GM19455 (cell line): ENCODE measurements at regions not wholly inside any gene's neighbourhood (a gene's known extent, or its start where the extent isn't known, plus 50 kb on each side); places are given as distances from the start of the nearest gene placed in this dataset.
"Not testable (repeated sequence)": the region's sequence is repeated elsewhere in the genome, so short reads cannot be mapped to it uniquely, and the experiment has no call there.

Experiments
- ATAC-seq: cut with Tn5 transposase; IDR thresholded peaks from one replicate; pipeline ENCODE4 v1.9.1; 2021; ENCODE audit not compliant: unreplicated experiment

GRCh38 chr6:71007298-71007697 lies 50.4 kb upstream of the B3GAT2 start:
- not testable (repeated sequence) for ATAC-seq

- no peak for ATAC-seq
Measured at GRCh38 chr6:71011871-71012371, 55.1 kb upstream of the B3GAT2 start.

GRCh38 chr6:71012866-71013469 lies 56.1 kb upstream of the B3GAT2 start:
- ATAC-seq = peak; percentile 85

GRCh38 chr6:71015392-71015791 lies 58.5 kb upstream of the B3GAT2 start:
- no peak for ATAC-seq

GRCh38 chr6:71028236-71028876 lies 71.5 kb upstream of the B3GAT2 start:
- ATAC-seq = no peak

- no peak for ATAC-seq
Measured at GRCh38 chr6:71028877-71029252, 72.0 kb upstream of the B3GAT2 start.

- ATAC-seq = no peak
Measured at GRCh38 chr6:71029555-71029954, 72.7 kb upstream of the B3GAT2 start.

GRCh38 chr6:71031912-71032311 lies 75.1 kb upstream of the B3GAT2 start:
- ATAC-seq = no peak

GRCh38 chr6:71033171-71033570 lies 76.3 kb upstream of the B3GAT2 start:
- ATAC-seq = no peak

- ATAC-seq = no peak
Measured at GRCh38 chr6:71033890-71034289, 77.0 kb upstream of the B3GAT2 start.

GRCh38 chr6:71034563-71035345 lies 77.9 kb upstream of the B3GAT2 start:
- ATAC-seq = no peak

GRCh38 chr6:71035871-71036270 lies 79.0 kb upstream of the B3GAT2 start:
- ATAC-seq = no peak

GRCh38 chr6:71038711-71039344 lies 82.0 kb upstream of the B3GAT2 start:
- ATAC-seq = no peak

GRCh38 chr6:71040043-71040442 lies 83.2 kb upstream of the B3GAT2 start:
- ATAC-seq = no peak

- no peak for ATAC-seq
Measured at GRCh38 chr6:71040841-71041240, 84.0 kb upstream of the B3GAT2 start.

- ATAC-seq = no peak
Measured at GRCh38 chr6:71043902-71044301, 87.0 kb upstream of the B3GAT2 start.

- no peak for ATAC-seq
Measured at GRCh38 chr6:71044753-71045152, 87.9 kb upstream of the B3GAT2 start.

GRCh38 chr6:71045296-71045695 lies 88.4 kb upstream of the B3GAT2 start:
- no peak for ATAC-seq

- no peak for ATAC-seq
Measured at GRCh38 chr6:71047417-71047816, 90.6 kb upstream of the B3GAT2 start.

GRCh38 chr6:71048320-71049164 lies 91.7 kb upstream of the B3GAT2 start:
- no peak for ATAC-seq
